ENCODE measurements at regions not wholly inside any gene's neighbourhood (a gene's known extent, or its start where the extent isn't known, plus 50 kb on each side); places are given as distances from the start of the nearest gene placed in this dataset.

DNA sequence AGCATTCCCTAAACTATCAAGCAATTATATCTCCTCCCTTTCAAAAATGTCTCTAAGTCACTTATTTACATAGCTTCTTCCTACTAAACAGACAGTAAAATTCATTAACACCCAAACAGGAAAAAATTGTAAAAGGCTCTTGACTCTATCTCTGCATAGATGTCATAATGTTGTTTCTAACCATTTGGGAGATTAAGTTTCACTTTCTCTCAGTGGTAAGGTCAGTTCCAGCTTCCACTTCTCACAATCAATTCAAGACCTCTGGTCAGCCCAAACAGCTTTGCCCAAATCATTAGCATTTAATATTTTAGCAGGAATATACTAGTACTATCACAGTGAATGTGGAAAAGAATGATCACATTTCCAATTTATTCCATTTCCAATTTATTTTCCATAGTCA lies 374.3 kb upstream of the MC4R start:
- FAIRE-seq (no peak), ATAC-seq (no peak), DNase-seq (ENCODE audit: low read depth in 1 of 2, low spot score in 1 of 2) (no peak)
- H3K4me1 ChIP-seq: no peaks in the 10 kb centered on the region
- no peak overlapping the region for H3K4me2 ChIP-seq
- CTCF ChIA-PET: interaction anchor here (0.6 kb wide), 1 partner anchor 302 kb away, joined by 3 read pairs; no protein-coding TSS in a partner anchor
- H3K27ac ChIP-seq: no peak overlapping the region
- no peaks in the 10 kb centered on the region for H3K9me3 ChIP-seq
- POLR2A ChIA-PET: no interaction called here
- no peak for TF ChIP-seq NFE2L2 (conservative IDR thresholded peaks at IDR 0.05; ENCODE audit: low read length)
- no peak for TF ChIP-seq HDAC2 (IDR thresholded peaks at IDR 0.05)
- TF ChIP-seq FOSL2 (IDR thresholded peaks at IDR 0.05): no peak
- TF ChIP-seq FOSL2 (CRISPR knock-in tag; IDR thresholded peaks at IDR 0.05): no peak
- no peak for TF ChIP-seq TFCP2L1 (CRISPR knock-in tag; IDR thresholded peaks at IDR 0.05)
- TF ChIP-seq, protein P1, sequence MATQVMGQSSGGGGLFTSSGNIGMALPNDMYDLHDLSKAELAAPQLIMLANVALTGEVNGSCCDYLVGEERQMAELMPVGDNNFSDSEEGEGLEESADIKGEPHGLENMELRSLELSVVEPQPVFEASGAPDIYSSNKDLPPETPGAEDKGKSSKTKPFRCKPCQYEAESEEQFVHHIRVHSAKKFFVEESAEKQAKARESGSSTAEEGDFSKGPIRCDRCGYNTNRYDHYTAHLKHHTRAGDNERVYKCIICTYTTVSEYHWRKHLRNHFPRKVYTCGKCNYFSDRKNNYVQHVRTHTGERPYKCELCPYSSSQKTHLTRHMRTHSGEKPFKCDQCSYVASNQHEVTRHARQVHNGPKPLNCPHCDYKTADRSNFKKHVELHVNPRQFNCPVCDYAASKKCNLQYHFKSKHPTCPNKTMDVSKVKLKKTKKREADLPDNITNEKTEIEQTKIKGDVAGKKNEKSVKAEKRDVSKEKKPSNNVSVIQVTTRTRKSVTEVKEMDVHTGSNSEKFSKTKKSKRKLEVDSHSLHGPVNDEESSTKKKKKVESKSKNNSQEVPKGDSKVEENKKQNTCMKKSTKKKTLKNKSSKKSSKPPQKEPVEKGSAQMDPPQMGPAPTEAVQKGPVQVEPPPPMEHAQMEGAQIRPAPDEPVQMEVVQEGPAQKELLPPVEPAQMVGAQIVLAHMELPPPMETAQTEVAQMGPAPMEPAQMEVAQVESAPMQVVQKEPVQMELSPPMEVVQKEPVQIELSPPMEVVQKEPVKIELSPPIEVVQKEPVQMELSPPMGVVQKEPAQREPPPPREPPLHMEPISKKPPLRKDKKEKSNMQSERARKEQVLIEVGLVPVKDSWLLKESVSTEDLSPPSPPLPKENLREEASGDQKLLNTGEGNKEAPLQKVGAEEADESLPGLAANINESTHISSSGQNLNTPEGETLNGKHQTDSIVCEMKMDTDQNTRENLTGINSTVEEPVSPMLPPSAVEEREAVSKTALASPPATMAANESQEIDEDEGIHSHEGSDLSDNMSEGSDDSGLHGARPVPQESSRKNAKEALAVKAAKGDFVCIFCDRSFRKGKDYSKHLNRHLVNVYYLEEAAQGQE (IDR thresholded peaks at IDR 0.05): no peak
- TF ChIP-seq CHD4 (IDR thresholded peaks at IDR 0.05; ENCODE audit: borderline replicate concordance): no peak
- TF ChIP-seq, protein P2, sequence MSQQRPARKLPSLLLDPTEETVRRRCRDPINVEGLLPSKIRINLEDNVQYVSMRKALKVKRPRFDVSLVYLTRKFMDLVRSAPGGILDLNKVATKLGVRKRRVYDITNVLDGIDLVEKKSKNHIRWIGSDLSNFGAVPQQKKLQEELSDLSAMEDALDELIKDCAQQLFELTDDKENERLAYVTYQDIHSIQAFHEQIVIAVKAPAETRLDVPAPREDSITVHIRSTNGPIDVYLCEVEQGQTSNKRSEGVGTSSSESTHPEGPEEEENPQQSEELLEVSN (IDR thresholded peaks at IDR 0.05; ENCODE audit: borderline replicate concordance, low read depth): no peak
- no peak for TF ChIP-seq EHMT2 (IDR thresholded peaks at IDR 0.05; ENCODE audit: low read depth)
- TF ChIP-seq CBX2 (IDR thresholded peaks at IDR 0.05; ENCODE audit: borderline replicate concordance, low read depth): no peak
- TF ChIP-seq MAZ (IDR thresholded peaks at IDR 0.05; ENCODE audit: borderline replicate concordance, low read depth, low read length): no peak
- TF ChIP-seq GATA3 (IDR thresholded peaks at IDR 0.05; ENCODE audit: borderline replicate concordance): no peak
- TF ChIP-seq JUNB (IDR thresholded peaks at IDR 0.05): no peak
- no peak for TF ChIP-seq ZFP36 (IDR thresholded peaks at IDR 0.05; ENCODE audit: borderline replicate concordance, partially characterized antibody)
- TF ChIP-seq, protein P3, sequence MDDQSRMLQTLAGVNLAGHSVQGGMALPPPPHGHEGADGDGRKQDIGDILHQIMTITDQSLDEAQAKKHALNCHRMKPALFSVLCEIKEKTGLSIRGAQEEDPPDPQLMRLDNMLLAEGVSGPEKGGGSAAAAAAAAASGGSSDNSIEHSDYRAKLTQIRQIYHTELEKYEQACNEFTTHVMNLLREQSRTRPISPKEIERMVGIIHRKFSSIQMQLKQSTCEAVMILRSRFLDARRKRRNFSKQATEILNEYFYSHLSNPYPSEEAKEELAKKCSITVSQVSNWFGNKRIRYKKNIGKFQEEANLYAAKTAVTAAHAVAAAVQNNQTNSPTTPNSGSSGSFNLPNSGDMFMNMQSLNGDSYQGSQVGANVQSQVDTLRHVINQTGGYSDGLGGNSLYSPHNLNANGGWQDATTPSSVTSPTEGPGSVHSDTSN (IDR thresholded peaks at IDR 0.05): no peak
- no peak for TF ChIP-seq POLR2AphosphoS2 (conservative IDR thresholded peaks at IDR 0.05; ENCODE audit: low read length)
- no peak overlapping the region for H3K4me3 ChIP-seq

DNA sequence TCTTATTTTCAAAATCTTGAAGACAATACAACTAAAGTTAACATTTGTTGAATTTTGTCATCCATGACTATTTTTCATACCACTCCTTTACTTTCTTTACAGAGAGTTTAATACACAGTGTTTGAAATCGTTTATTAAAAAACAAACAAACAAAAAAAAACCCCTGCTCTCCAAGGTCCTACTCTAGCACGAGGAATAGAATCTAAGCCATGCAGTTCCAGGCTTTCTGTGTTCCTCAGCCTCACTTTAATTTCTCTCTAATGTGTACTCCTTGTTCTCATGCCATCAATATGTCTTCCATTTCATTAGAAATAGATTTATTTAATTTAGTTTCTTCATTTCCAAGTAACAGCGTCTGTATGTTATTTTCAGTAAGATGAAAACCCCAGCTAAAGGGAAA lies 381.2 kb upstream of the MC4R start:
- WGBS (ENCODE audit: missing lambda C conversion rate): 20% methylated on average over 3 of the region's 3 CpGs

More for the DNA sequence above, 381.2 kb upstream of the MC4R start:
- no peak overlapping the region for H3K27ac ChIP-seq
- POLR2A ChIA-PET: no interaction called here
- no peak overlapping the region for H3K4me3 ChIP-seq
- no peaks in the 10 kb centered on the region for H3K4me1 ChIP-seq
- no peak overlapping the region for H3K4me2 ChIP-seq
- FAIRE-seq (no peak), DNase-seq (ENCODE audit: low read depth in 1 of 2, low spot score in 1 of 2) (no peak), ATAC-seq (no peak)
- CTCF ChIA-PET: no interaction called here
- H3K9me3 ChIP-seq: no peaks in the 10 kb centered on the region
- no peak for TF ChIP-seq CHD4 (IDR thresholded peaks at IDR 0.05; ENCODE audit: borderline replicate concordance)
- TF ChIP-seq ZNF302 (CRISPR knock-in tag; IDR thresholded peaks at IDR 0.05): no peak
- TF ChIP-seq, protein P4, sequence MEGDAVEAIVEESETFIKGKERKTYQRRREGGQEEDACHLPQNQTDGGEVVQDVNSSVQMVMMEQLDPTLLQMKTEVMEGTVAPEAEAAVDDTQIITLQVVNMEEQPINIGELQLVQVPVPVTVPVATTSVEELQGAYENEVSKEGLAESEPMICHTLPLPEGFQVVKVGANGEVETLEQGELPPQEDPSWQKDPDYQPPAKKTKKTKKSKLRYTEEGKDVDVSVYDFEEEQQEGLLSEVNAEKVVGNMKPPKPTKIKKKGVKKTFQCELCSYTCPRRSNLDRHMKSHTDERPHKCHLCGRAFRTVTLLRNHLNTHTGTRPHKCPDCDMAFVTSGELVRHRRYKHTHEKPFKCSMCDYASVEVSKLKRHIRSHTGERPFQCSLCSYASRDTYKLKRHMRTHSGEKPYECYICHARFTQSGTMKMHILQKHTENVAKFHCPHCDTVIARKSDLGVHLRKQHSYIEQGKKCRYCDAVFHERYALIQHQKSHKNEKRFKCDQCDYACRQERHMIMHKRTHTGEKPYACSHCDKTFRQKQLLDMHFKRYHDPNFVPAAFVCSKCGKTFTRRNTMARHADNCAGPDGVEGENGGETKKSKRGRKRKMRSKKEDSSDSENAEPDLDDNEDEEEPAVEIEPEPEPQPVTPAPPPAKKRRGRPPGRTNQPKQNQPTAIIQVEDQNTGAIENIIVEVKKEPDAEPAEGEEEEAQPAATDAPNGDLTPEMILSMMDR (IDR thresholded peaks at IDR 0.05): no peak
- no peak for TF ChIP-seq ESRRA (IDR thresholded peaks at IDR 0.05; ENCODE audit: borderline replicate concordance, low read length)
- no peak for TF ChIP-seq KDM5A (IDR thresholded peaks at IDR 0.05)
- TF ChIP-seq FOSL2 (IDR thresholded peaks at IDR 0.05): no peak
- TF ChIP-seq FOSL2 (CRISPR knock-in tag; IDR thresholded peaks at IDR 0.05): no peak
- no peak for TF ChIP-seq HMGXB4 (CRISPR knock-in tag; IDR thresholded peaks at IDR 0.05; ENCODE audit: borderline replicate concordance)
- TF ChIP-seq NR3C1 (IDR thresholded peaks at IDR 0.05): no peak
- TF ChIP-seq RCOR1 (IDR thresholded peaks at IDR 0.05; ENCODE audit: low read depth, low read length): no peak
- no peak for TF ChIP-seq KDM1A (IDR thresholded peaks at IDR 0.05; ENCODE audit: low read depth)
- TF ChIP-seq, protein P5, sequence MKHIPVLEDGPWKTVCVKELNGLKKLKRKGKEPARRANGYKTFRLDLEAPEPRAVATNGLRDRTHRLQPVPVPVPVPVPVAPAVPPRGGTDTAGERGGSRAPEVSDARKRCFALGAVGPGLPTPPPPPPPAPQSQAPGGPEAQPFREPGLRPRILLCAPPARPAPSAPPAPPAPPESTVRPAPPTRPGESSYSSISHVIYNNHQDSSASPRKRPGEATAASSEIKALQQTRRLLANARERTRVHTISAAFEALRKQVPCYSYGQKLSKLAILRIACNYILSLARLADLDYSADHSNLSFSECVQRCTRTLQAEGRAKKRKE (CRISPR knock-in tag; IDR thresholded peaks at IDR 0.05; ENCODE audit: low read depth): no peak
- TF ChIP-seq EHMT2 (IDR thresholded peaks at IDR 0.05; ENCODE audit: low read depth): no peak
- no peak for TF ChIP-seq HOXB13 (CRISPR knock-in tag; IDR thresholded peaks at IDR 0.05; ENCODE audit: low read depth)
